Upper lobe of left lung (tissue), 4 donors: ENCODE measurements at regions not wholly inside any gene's neighbourhood (a gene's known extent, or its start where the extent isn't known, plus 50 kb on each side); places are given as distances from the start of the nearest gene placed in this dataset.

Experiments
- POLR2A ChIP-seq, 4 donors: fragments of 450-650 bp; IDR thresholded peaks; one replicate each; pipeline ENCODE4 v1.5.1; 2016 to 2017; ENCODE audit warnings: antibody characterized with exemption in 4 of 4, mild to moderate bottlenecking in 2 of 4
- TF ChIP-seq, protein P1 (sequence below), 6 experiments: fragments of 450-650 bp in 4 of 6; fragments of 200-600 bp in 2 of 6; sonication (generic) in 2 of 6; IDR thresholded peaks; one replicate each; pipeline ENCODE4 v1.5.1; 2016 to 2019; ENCODE audit warnings: antibody characterized with exemption in 6 of 6

DNA sequence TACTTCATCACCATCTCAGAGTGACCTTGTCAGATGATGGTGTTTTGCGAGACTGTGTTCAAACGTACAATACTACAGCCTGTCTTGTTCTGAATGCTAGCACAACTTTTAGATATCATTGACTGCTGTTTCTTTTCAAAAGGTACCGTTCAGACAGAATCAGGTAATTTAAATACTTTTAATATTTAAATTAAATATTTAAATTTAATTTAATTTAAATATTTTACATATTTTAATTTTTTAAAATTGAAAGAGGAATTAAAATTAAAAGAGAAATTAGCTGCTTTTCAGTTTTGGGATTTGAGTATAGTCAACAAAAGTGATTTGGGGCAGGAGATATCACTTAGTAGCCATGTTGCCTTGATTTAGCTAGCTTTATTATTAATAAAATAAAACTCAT is 642.1 kb upstream of the CCDC179 start:
- TF ChIP-seq, protein P1, sequence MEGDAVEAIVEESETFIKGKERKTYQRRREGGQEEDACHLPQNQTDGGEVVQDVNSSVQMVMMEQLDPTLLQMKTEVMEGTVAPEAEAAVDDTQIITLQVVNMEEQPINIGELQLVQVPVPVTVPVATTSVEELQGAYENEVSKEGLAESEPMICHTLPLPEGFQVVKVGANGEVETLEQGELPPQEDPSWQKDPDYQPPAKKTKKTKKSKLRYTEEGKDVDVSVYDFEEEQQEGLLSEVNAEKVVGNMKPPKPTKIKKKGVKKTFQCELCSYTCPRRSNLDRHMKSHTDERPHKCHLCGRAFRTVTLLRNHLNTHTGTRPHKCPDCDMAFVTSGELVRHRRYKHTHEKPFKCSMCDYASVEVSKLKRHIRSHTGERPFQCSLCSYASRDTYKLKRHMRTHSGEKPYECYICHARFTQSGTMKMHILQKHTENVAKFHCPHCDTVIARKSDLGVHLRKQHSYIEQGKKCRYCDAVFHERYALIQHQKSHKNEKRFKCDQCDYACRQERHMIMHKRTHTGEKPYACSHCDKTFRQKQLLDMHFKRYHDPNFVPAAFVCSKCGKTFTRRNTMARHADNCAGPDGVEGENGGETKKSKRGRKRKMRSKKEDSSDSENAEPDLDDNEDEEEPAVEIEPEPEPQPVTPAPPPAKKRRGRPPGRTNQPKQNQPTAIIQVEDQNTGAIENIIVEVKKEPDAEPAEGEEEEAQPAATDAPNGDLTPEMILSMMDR (IDR thresholded peaks at IDR 0.05): no peak
- TF ChIP-seq POLR2A (IDR thresholded peaks at IDR 0.05): no peak
